ENCODE measurements at regions not wholly inside any gene's neighbourhood (a gene's known extent, or its start where the extent isn't known, plus 50 kb on each side); places are given as distances from the start of the nearest gene placed in this dataset.

- no peak for TF ChIP-seq CTCF (IDR thresholded peaks at IDR 0.05)
- TF ChIP-seq POLR2A (IDR thresholded peaks at IDR 0.05) = no peak
Observed at GRCh38 chr2:167670588-167670987, 576.8 kb downstream of the STK39 start.
